NB4 (cell line): ENCODE measurements at regions not wholly inside any gene's neighbourhood (a gene's known extent, or its start where the extent isn't known, plus 50 kb on each side); places are given as distances from the start of the nearest gene placed in this dataset.

Experiments used
- DNase-seq: peaks from one replicate; pipeline ENCODE4 v3.0.0; 2010; ENCODE audit warnings: low read depth
- H3K4me3 ChIP-seq: one replicate; pipeline ENCODE4 v1.5.1; 2011; ENCODE audit warnings: mild to moderate bottlenecking, low read depth, low read length, moderate library complexity
- CTCF ChIP-seq: IDR thresholded peaks from one replicate; pipeline ENCODE4 v1.5.1; 2012; ENCODE audit warnings: low read depth, low read length
- MYC ChIP-seq: IDR thresholded peaks from 2 replicates; pipeline ENCODE4 v1.6.1; 2011; ENCODE audit warnings: low read depth, low read length
- POLR2A ChIP-seq: IDR thresholded peaks from 2 replicates; pipeline ENCODE4 v1.6.1; 2011; ENCODE audit warnings: mild to moderate bottlenecking; ENCODE audit not compliant: insufficient read length; ENCODE audit errors: extremely low read depth
- TF ChIP-seq, protein P1 (sequence below): IDR thresholded peaks from 2 replicates; pipeline ENCODE4 v1.6.1; 2011; ENCODE audit warnings: low read depth, low read length

- no peak for DNase-seq
- no peak overlapping the region for H3K4me3 ChIP-seq
- TF ChIP-seq, protein P1, sequence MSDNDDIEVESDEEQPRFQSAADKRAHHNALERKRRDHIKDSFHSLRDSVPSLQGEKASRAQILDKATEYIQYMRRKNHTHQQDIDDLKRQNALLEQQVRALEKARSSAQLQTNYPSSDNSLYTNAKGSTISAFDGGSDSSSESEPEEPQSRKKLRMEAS: no peak
- TF ChIP-seq POLR2A (no peak), CTCF (no peak), MYC (no peak)
Observed at GRCh38 chrX:78540171-78540570, 119.0 kb downstream of the RTL3 start.

DNA sequence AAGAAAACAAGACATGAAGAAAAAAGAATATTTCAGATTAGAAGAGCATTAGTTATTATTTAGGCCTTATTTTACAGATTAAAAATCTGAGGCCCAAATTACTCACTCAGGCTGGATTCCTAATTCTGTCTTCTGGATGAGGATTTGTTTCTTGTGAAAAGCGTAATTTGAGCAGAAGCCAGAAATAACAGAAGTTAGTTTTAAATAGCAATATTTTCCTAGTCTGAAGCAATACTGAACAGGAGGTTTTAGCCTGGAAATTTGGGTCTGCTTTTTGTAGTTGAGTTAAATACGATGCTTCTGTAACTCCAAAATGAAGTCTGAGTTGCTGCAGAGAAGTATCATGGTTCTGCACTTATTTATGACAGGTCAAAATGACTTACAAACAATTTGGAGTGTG lies 124.9 kb downstream of the RTL3 start:
- TF ChIP-seq, protein P1: no peak
- TF ChIP-seq MYC (no peak), CTCF (no peak), POLR2A (no peak)
- no peak overlapping the region for H3K4me3 ChIP-seq
- DNase-seq: no peak

DNA sequence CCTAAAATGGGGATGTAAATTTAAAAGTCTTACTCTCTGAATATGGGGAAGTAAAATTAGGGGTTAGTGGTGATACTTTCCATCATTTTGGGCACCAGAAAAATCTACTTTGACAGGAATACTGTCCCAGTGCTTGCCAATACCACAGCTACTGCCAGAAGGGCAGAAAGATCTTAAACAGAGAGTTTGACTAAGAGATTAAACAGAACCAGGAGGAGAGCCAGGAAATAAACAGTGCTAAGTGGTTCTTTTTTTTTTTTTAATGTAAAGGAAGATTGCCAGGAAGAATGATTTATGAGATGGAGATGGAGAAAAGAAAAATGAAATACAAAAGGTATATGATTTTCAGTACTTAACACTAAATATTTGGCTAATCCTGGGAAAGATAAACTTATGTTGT lies 126.8 kb downstream of the RTL3 start:
- no peak for DNase-seq
- no peak overlapping the region for H3K4me3 ChIP-seq
- no peak for TF ChIP-seq POLR2A
- TF ChIP-seq MYC: no peak
- TF ChIP-seq CTCF: no peak
- TF ChIP-seq, protein P1: no peak

DNA sequence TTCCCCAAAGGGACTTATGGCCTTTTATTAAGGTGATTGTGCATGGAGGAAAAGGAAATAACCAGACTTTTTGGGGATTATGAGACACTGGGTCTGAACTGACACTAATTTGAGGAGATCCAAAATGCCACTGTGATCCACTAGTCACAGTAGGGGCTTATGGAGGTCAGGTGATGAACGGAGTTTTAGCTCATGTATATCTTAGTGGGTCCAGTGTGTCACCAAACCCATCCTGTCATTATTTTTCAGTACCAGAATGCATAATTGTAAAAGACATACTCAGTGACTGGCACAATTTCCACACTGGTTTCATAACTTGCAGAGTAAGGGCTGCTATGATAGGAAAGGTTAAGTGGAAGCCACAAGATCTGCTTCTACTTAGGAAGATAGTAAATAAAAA lies 131.3 kb downstream of the RTL3 start:
- no peak for DNase-seq
- TF ChIP-seq CTCF (no peak), MYC (no peak), POLR2A (no peak)
- TF ChIP-seq, protein P1: no peak
- no peak overlapping the region for H3K4me3 ChIP-seq

GRCh38 chrX:78527263-78527662 lies 131.9 kb downstream of the RTL3 start:
- H3K4me3 ChIP-seq: no peak overlapping the region
- no peak for TF ChIP-seq POLR2A
- no peak for TF ChIP-seq CTCF
- TF ChIP-seq, protein P1: no peak
- TF ChIP-seq MYC: no peak
- DNase-seq: no peak

GRCh38 chrX:78522601-78523000 lies 136.5 kb downstream of the RTL3 start:
- H3K4me3 ChIP-seq: no peak overlapping the region
- DNase-seq: no peak
- TF ChIP-seq CTCF (no peak), POLR2A (no peak), MYC (no peak)
- TF ChIP-seq, protein P1: no peak
